ENCODE measurements at regions not wholly inside any gene's neighbourhood (a gene's known extent, or its start where the extent isn't known, plus 50 kb on each side); places are given as distances from the start of the nearest gene placed in this dataset.

GRCh38 chr17:33486135-33486885, 193.2 kb upstream of the ASIC2 start:
- WGBS (ENCODE audit: insufficient coverage), result 91% methylated on average over 4 of the region's 5 CpGs
- Histone ChIP-seq H3K4me3 (ENCODE audit: low read depth, low read length) (no peak overlapping the region), H3K27me3 (ENCODE audit: control insufficient read depth, insufficient read depth, low read length) (no peaks in the 10 kb centered on the region), H3K36me3 (ENCODE audit: control insufficient read depth, insufficient read depth, low read length) (no peaks in the 10 kb centered on the region), H3K4me1 (ENCODE audit: control insufficient read depth, insufficient read depth, low read length) (peaks cover 4% of the 10 kb centered on the region), H3K9me3 (ENCODE audit: control insufficient read depth, insufficient read depth, low read length) (no peaks in the 10 kb centered on the region), H3K27ac (ENCODE audit: low read depth, low read length) (no peak overlapping the region)
- no peak for DNase-seq (ENCODE audit: low read depth in 4 of 6, low spot score in 6 of 6)

DNA sequence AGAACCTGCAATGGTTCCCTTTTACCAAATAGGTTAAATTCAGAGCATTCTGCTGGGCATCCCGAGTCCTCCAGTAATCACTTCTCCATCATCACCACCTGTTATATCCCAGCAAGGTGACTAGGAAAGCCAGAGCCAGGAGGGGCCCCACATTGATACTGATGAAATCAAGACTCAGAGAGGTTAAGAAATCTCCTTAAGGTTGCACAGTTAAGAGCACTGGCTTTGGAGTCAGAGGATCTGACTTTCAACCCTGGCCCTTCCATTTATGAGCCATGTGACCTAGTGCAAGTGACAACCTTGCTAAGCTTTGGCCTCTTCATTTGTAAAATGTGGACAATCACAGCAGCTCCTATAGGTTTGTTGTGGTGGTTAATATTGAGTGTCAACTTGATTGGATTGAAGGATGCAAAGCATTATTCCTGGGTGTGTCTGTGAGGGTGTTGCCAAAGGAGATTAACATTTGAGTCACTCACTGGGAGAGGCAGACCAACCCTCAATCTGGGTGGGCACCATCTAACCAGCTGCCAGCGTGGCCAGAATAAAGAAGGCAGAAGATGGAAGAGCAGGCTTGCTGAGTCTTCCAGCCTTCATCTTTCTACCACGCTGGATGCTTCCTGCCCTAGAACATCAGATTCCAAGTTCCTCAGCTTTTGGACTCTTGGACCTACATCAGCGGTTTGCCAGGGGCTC, 194.2 kb upstream of the ASIC2 start:
- WGBS (ENCODE audit: insufficient coverage), result 68% methylated on average over 4 of the region's 4 CpGs
- Histone ChIP-seq H3K4me3 (ENCODE audit: low read depth, low read length) (no peak overlapping the region), H3K9me3 (ENCODE audit: control insufficient read depth, insufficient read depth, low read length) (no peaks in the 10 kb centered on the region), H3K4me1 (ENCODE audit: control insufficient read depth, insufficient read depth, low read length) (peaks cover 4% of the 10 kb centered on the region), H3K36me3 (ENCODE audit: control insufficient read depth, insufficient read depth, low read length) (no peaks in the 10 kb centered on the region), H3K27ac (ENCODE audit: low read depth, low read length) (no peak overlapping the region), H3K27me3 (ENCODE audit: control insufficient read depth, insufficient read depth, low read length) (no peaks in the 10 kb centered on the region)
- no peak for DNase-seq (ENCODE audit: low read depth in 4 of 6, low spot score in 6 of 6)

GRCh38 chr17:33491871-33492481, 198.9 kb upstream of the ASIC2 start:
- no peak overlapping the region for H3K4me3 ChIP-seq (ENCODE audit: low read depth, low read length)
- WGBS (ENCODE audit: insufficient coverage), result 86% methylated on average over 1 of the region's 9 CpGs
- H3K4me1 ChIP-seq (ENCODE audit: control insufficient read depth, insufficient read depth, low read length), result no peaks in the 10 kb centered on the region
- no peak overlapping the region for H3K27ac ChIP-seq (ENCODE audit: low read depth, low read length)
- DNase-seq (ENCODE audit: low read depth in 4 of 6, low spot score in 6 of 6), result peak in 1 of 6 donors; percentile 23
- no peaks in the 10 kb centered on the region for H3K27me3 ChIP-seq (ENCODE audit: control insufficient read depth, insufficient read depth, low read length)
- H3K36me3 ChIP-seq (ENCODE audit: control insufficient read depth, insufficient read depth, low read length), result no peaks in the 10 kb centered on the region
- H3K9me3 ChIP-seq (ENCODE audit: control insufficient read depth, insufficient read depth, low read length), result no peaks in the 10 kb centered on the region

DNA sequence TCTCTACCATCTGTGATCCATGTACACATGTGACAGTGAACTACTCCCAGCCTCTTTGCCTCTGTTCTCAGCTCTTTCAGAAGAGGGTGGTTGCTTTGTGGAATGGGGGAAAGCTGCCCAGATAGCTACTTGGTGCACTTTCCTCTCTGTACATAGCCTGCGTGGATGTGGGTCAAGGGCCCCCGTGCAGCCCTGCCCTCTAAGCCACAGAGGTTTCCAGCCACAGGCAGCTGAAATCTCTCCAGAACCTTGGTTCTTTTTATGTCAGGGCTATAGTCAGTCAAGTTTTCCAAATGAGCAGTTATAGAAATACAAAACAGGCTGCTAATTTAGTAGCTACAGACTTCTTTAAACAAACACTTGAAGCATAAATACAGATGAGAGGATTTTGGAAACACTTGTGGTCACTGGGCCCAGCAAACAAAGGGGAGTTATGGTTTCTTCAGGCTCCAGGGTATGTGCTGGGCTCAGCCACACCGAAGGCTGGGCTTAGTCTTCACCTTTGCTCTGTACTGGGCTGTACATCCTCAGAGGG, 199.7 kb upstream of the ASIC2 start:
- H3K4me3 ChIP-seq (ENCODE audit: low read depth, low read length), result no peak overlapping the region
- no peaks in the 10 kb centered on the region for H3K9me3 ChIP-seq (ENCODE audit: control insufficient read depth, insufficient read depth, low read length)
- H3K36me3 ChIP-seq (ENCODE audit: control insufficient read depth, insufficient read depth, low read length), result no peaks in the 10 kb centered on the region
- H3K27me3 ChIP-seq (ENCODE audit: control insufficient read depth, insufficient read depth, low read length), result no peaks in the 10 kb centered on the region
- H3K4me1 ChIP-seq (ENCODE audit: control insufficient read depth, insufficient read depth, low read length), result no peaks in the 10 kb centered on the region
- 88% methylated on average over 3 of the region's 3 CpGs for WGBS (ENCODE audit: insufficient coverage)
- no peak overlapping the region for H3K27ac ChIP-seq (ENCODE audit: low read depth, low read length)
- DNase-seq (ENCODE audit: low read depth in 4 of 6, low spot score in 6 of 6), result no peak

- Histone ChIP-seq H3K27me3 (ENCODE audit: control insufficient read depth, insufficient read depth, low read length) (no peaks in the 10 kb centered on the region), H3K36me3 (ENCODE audit: control insufficient read depth, insufficient read depth, low read length) (no peaks in the 10 kb centered on the region), H3K9me3 (ENCODE audit: control insufficient read depth, insufficient read depth, low read length) (no peaks in the 10 kb centered on the region), H3K4me3 (ENCODE audit: low read depth, low read length) (no peak overlapping the region), H3K4me1 (ENCODE audit: control insufficient read depth, insufficient read depth, low read length) (no peaks in the 10 kb centered on the region), H3K27ac (ENCODE audit: low read depth, low read length) (no peak overlapping the region)
- 70% methylated on average over 4 of the region's 5 CpGs for WGBS (ENCODE audit: insufficient coverage)
- DNase-seq (ENCODE audit: low read depth in 4 of 6, low spot score in 6 of 6), result no peak
These were observed 200.5 kb upstream of the ASIC2 start for GRCh38 chr17:33493566-33493965.

GRCh38 chr17:33494151-33494550, 201.1 kb upstream of the ASIC2 start:
- Histone ChIP-seq H3K4me3 (ENCODE audit: low read depth, low read length) (no peak overlapping the region), H3K9me3 (ENCODE audit: control insufficient read depth, insufficient read depth, low read length) (no peaks in the 10 kb centered on the region), H3K36me3 (ENCODE audit: control insufficient read depth, insufficient read depth, low read length) (no peaks in the 10 kb centered on the region), H3K27me3 (ENCODE audit: control insufficient read depth, insufficient read depth, low read length) (no peaks in the 10 kb centered on the region), H3K4me1 (ENCODE audit: control insufficient read depth, insufficient read depth, low read length) (no peaks in the 10 kb centered on the region), H3K27ac (ENCODE audit: low read depth, low read length) (no peak overlapping the region)
- no peak for DNase-seq (ENCODE audit: low read depth in 4 of 6, low spot score in 6 of 6)
- WGBS (ENCODE audit: insufficient coverage), result 85% methylated on average over 1 of the region's 4 CpGs

DNA sequence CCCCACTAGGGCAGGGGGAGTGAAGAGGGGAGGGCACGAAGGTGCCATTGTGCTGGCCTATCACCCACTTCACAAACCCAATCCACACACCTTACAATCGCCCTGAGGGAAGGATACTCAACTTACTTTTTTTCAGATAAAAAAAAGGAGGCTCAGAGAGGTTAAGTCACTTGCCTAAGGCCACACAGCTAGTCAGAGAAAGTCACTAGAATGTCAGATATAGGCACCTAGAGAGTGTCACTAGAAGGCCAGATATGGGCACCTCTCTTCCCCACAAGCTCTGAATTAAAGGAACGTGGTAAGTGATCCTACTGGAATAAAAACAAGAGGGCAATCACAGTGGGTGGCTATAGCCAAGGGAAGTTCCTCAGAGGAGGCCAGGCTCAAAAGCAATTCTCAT, 204.5 kb upstream of the ASIC2 start:
- Histone ChIP-seq H3K27me3 (ENCODE audit: control insufficient read depth, insufficient read depth, low read length) (no peaks in the 10 kb centered on the region), H3K4me3 (ENCODE audit: low read depth, low read length) (no peak overlapping the region), H3K9me3 (ENCODE audit: control insufficient read depth, insufficient read depth, low read length) (no peaks in the 10 kb centered on the region), H3K36me3 (ENCODE audit: control insufficient read depth, insufficient read depth, low read length) (no peaks in the 10 kb centered on the region), H3K4me1 (ENCODE audit: control insufficient read depth, insufficient read depth, low read length) (no peaks in the 10 kb centered on the region), H3K27ac (ENCODE audit: low read depth, low read length) (no peak overlapping the region)
- WGBS (ENCODE audit: insufficient coverage), result no CpG with 5 or more reads among the region's 3 CpGs
- DNase-seq (ENCODE audit: low read depth in 4 of 6, low spot score in 6 of 6), result no peak

DNA sequence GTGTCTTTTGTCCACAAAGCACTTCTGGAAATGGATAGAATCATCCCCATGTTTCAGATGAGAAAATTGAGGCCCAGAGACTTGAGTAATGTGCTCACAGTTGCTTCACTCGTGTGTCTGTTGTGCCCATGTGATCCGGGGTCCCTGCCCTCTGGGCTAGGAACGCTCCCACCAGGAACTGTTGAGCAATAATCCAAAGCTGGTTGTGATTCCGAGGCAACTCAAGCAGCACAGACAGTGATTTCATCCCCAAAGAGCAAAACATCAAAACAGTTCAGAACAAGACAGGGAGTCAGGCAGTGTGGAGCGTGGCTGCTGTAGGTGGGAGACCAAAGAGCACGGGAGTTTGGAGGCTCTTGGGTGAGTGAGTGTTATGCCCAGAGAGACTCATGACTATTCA, 205.0 kb upstream of the ASIC2 start:
- WGBS (ENCODE audit: insufficient coverage), result 63% methylated on average over 5 of the region's 6 CpGs
- no peaks in the 10 kb centered on the region for H3K4me1 ChIP-seq (ENCODE audit: control insufficient read depth, insufficient read depth, low read length)
- no peaks in the 10 kb centered on the region for H3K36me3 ChIP-seq (ENCODE audit: control insufficient read depth, insufficient read depth, low read length)
- H3K4me3 ChIP-seq (ENCODE audit: low read depth, low read length), result no peak overlapping the region
- DNase-seq (ENCODE audit: low read depth in 4 of 6, low spot score in 6 of 6), result no peak
- no peak overlapping the region for H3K27ac ChIP-seq (ENCODE audit: low read depth, low read length)
- H3K9me3 ChIP-seq (ENCODE audit: control insufficient read depth, insufficient read depth, low read length), result no peaks in the 10 kb centered on the region
- no peaks in the 10 kb centered on the region for H3K27me3 ChIP-seq (ENCODE audit: control insufficient read depth, insufficient read depth, low read length)

GRCh38 chr17:33499040-33499439, 205.9 kb upstream of the ASIC2 start:
- Histone ChIP-seq H3K4me1 (ENCODE audit: control insufficient read depth, insufficient read depth, low read length) (no peaks in the 10 kb centered on the region), H3K27me3 (ENCODE audit: control insufficient read depth, insufficient read depth, low read length) (no peaks in the 10 kb centered on the region)

More at GRCh38 chr17:33499040-33499439, 205.9 kb upstream of the ASIC2 start:
- no peak for DNase-seq (ENCODE audit: low read depth in 4 of 6, low spot score in 6 of 6)
- Histone ChIP-seq H3K9me3 (ENCODE audit: control insufficient read depth, insufficient read depth, low read length) (no peaks in the 10 kb centered on the region), H3K36me3 (ENCODE audit: control insufficient read depth, insufficient read depth, low read length) (no peaks in the 10 kb centered on the region), H3K27ac (ENCODE audit: low read depth, low read length) (no peak overlapping the region), H3K4me3 (ENCODE audit: low read depth, low read length) (no peak overlapping the region)
